IPS DF 6.9 (cell line): ENCODE measurements at regions not wholly inside any gene's neighbourhood (a gene's known extent, or its start where the extent isn't known, plus 50 kb on each side); places are given as distances from the start of the nearest gene placed in this dataset.

Experiments
- DNase-seq: peaks from one replicate; pipeline ENCODE4 v3.0.0-alpha.2; 2013; ENCODE audit warnings: low read depth, low spot score
- H3K27ac ChIP-seq: one replicate; pipeline ENCODE4 v1.5.1; 2013; ENCODE audit warnings: low read length, control low read depth
- H3K27me3 ChIP-seq: 2 replicates; pipeline ENCODE4 v1.6.1; 2013; ENCODE audit warnings: mild to moderate bottlenecking, low read length; ENCODE audit not compliant: control insufficient read depth, insufficient read depth
- H3K36me3 ChIP-seq: 2 replicates; pipeline ENCODE4 v1.6.1; 2013; ENCODE audit warnings: low read length; ENCODE audit not compliant: control insufficient read depth, insufficient read depth
- H3K4me1 ChIP-seq: 2 replicates; pipeline ENCODE4 v1.6.1; 2013; ENCODE audit warnings: low read length; ENCODE audit not compliant: control insufficient read depth, insufficient read depth
- H3K4me3 ChIP-seq: 2 replicates; pipeline ENCODE4 v1.5.1; 2013; ENCODE audit warnings: mild to moderate bottlenecking, low read length
- H3K9me3 ChIP-seq: 2 replicates; pipeline ENCODE4 v1.6.1; 2013; ENCODE audit warnings: low read length, inconsistent platforms; ENCODE audit not compliant: control insufficient read depth, insufficient read depth
- WGBS: extraction: QIAGEN DNeasy Blood & Tissue Kit; methylation state at CpG from one replicate; pipeline ENCODE4 v1.1.7; 2013; ENCODE audit warnings: mixed read lengths, missing lambda C conversion rate; ENCODE audit not compliant: insufficient read length, insufficient coverage; 5-methylcytosine and 5-hydroxymethylcytosine counted together

DNA sequence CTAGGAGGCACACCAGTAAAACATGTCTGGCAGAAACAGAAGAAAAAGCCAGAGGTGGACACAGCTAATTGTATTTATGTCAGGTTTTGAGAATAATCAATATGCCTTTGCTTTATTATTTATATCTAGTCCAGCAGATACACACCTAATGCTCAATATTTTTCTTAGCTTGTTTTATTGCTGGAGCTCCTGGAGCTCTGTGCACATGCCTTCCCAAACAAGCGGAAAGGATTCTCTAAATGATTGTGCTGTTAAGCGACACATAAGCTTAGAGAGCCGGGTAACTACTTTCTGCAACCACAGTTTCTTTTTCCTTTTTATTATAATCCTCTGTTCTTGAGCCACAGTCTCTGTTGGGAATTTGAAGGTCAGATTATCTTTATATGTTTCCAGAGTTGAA lies 177.3 kb upstream of the ST6GAL2 start:
- Histone ChIP-seq H3K4me3 (no peak overlapping the region), H3K9me3 (no peaks in the 10 kb centered on the region), H3K36me3 (no peaks in the 10 kb centered on the region), H3K4me1 (peaks cover 2% of the 10 kb centered on the region; the same call in 1 of the 2 replicates), H3K27ac (no peak overlapping the region), H3K27me3 (no peaks in the 10 kb centered on the region)
- no CpG with 5 or more reads among the region's 3 CpGs for WGBS
- no peak for DNase-seq

DNA sequence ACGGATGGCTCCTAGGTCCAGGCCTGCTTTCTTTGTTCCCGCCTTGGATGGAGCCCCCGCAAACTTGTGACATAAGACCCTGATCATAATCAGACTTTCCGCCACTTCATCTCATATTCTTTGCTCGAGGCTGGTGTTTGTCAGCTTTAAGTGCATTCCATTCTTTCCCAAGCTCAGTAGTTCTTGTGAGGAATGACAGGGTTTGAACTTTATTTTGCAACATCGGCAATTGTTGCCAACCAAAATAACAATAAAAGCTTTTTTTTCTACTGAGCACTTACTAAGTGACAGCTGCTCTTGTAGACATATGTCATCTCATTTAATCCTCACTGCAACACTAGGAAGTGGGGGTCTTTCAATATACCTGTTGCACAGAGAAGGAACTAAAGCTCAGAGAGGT lies 178.8 kb upstream of the ST6GAL2 start:
- Histone ChIP-seq H3K36me3 (no peaks in the 10 kb centered on the region), H3K27me3 (no peaks in the 10 kb centered on the region), H3K9me3 (no peaks in the 10 kb centered on the region), H3K27ac (no peak overlapping the region), H3K4me1 (peaks cover 2% of the 10 kb centered on the region; the same call in 1 of the 2 replicates), H3K4me3 (no peak overlapping the region)
- WGBS, result no CpG with 5 or more reads among the region's 6 CpGs
- DNase-seq, result no peak

DNA sequence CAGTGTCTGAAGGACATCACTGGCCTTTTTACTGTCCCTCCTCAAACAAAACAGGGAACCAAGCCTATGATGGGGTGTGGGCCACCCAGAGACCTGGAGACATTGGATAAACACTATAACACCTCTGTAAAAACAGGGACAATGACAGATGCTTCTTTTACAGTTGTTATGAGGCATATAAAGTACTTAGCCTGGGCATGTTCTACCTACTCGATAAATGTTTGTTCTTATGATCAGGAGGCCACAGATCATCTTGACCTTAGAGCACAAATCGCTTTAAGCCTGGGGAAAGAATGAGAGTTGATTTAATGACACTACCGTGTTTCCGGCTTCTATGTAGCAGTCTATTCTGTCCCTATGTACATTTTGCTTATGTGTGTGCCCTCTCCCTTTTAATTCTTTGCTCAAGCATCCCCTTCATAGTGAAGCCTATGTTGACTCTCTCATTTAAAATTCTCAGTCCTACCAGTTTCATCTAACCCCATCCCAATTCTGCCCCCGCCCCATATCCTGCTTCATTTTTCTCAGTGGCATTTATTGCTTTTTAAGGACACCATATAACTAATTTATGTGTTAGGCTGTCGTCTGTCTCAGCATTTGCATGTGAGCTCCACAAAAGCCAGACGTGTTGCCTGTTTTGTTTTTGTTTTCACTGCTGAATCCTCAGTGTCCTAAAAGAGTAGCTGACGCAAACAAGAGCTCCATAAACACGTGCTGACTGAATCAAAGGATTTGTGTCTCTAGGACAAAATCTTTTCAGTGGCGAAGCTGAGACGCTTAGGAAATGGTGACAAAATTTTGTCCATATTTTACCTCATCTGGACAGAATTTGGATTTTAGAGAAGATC lies 182.3 kb upstream of the ST6GAL2 start:
- Histone ChIP-seq H3K27me3 (no peaks in the 10 kb centered on the region), H3K4me1 (no peaks in the 10 kb centered on the region), H3K9me3 (no peaks in the 10 kb centered on the region), H3K27ac (no peak overlapping the region), H3K4me3 (no peak overlapping the region), H3K36me3 (no peaks in the 10 kb centered on the region)
- DNase-seq, result no peak
- no CpG with 5 or more reads among the region's 11 CpGs for WGBS

DNA sequence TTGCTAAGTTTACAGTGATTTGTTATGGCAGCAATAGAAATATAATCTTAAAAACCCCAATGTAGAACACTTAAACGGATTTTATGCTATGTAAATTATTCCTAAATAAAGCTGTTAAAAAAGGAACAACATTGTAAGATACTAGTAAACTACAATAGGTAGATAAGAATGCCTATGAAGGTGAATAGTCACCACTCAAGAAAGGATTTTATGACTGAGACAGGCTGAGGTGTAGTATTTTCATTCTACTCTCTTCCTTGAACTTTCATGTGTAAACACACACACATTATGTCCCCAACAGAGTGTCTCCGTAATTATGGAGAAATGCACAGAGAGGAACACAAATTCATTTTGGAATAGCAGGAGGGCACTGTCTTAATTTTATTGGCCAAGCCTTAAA lies 183.9 kb upstream of the ST6GAL2 start:
- Histone ChIP-seq H3K27ac (no peak overlapping the region), H3K36me3 (no peaks in the 10 kb centered on the region), H3K4me1 (no peaks in the 10 kb centered on the region), H3K27me3 (no peaks in the 10 kb centered on the region), H3K4me3 (no peak overlapping the region), H3K9me3 (no peaks in the 10 kb centered on the region)
- no CpG with 5 or more reads among the region's 2 CpGs for WGBS
- no peak for DNase-seq

DNA sequence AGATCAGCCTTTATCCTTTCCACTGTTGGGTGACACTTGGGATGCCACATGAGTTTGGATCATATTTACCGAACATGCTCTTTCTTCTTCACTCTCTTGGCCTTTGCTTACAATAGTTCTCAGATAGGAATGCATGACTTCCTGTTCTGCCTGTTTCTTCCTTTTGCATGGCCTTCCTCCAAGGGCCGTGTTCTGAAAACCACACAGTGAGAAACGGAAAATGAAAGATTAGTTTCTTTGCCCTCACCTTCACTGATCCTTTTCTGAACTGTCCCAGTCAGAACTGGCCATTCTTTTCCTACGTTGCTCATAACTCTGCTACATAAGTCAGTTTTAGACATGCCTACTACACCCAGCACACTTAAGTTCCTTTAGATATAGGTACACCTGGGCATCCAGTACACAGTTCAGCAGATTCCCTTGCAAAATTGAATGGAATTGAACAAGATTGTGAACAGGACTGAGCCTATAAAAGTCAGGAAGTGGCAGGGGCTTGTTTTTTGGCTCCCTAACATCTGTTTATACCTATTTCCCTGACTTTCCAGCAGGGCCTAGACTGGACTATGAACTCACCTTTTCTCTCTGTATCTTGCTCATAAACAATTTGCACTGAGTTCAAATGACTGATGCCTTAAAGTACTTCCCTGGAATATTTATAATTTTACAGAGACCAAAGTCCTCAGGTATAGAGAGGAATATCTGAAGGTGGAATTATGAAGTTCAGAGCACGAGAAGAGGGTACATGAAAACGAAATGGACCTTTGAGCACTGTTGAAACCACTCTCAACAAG lies 186.4 kb upstream of the ST6GAL2 start:
- Histone ChIP-seq H3K9me3 (no peaks in the 10 kb centered on the region), H3K4me3 (no peak overlapping the region), H3K27me3 (no peaks in the 10 kb centered on the region), H3K27ac (no peak overlapping the region), H3K4me1 (no peaks in the 10 kb centered on the region), H3K36me3 (no peaks in the 10 kb centered on the region)
- no CpG with 5 or more reads among the region's 6 CpGs for WGBS
- no peak for DNase-seq

DNA sequence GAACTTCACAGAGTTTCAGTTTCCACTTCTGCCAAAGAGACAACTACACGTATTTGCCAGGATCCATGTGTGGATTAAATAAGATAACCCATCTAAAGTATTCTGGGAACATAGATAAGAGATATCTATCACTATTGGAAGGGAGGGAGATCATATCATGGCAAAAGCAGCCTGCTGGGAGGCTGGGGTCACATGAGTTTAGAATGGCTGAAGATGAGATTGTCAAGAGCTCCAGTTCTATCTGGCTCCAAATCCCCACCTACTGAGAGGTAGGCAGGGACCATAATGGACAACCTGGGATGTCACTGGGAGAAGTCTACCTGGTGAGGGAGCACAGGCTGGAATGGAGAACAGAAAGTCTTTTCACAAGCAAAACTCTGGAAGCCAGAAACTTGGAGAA lies 192.6 kb upstream of the ST6GAL2 start:
- H3K4me1 ChIP-seq, result no peaks in the 10 kb centered on the region
- no peak overlapping the region for H3K4me3 ChIP-seq
- H3K9me3 ChIP-seq, result no peaks in the 10 kb centered on the region
- DNase-seq, result no peak
- H3K27me3 ChIP-seq, result no peaks in the 10 kb centered on the region
- no peak overlapping the region for H3K27ac ChIP-seq
- no peaks in the 10 kb centered on the region for H3K36me3 ChIP-seq
- no CpG with 5 or more reads among the region's 1 CpG for WGBS

DNA sequence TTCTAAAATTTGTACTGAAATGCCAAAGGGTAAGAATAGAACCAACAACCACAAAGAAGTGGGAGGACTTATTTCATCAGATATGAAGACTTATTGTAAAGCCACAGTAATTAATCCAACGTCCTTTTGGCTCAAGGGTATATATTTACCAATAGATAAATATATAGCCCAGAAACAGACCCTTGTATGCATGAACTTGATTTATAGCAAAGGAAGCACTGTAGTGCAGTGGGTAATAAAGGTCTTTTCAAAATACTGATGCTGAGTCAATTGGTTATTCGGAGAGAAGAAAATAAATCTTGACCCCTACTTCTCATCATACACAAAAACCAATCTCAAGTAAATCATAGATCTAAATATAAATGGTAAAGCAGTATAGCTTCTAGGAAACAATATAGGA lies 200.5 kb upstream of the ST6GAL2 start:
- Histone ChIP-seq H3K36me3 (no peaks in the 10 kb centered on the region), H3K4me1 (no peaks in the 10 kb centered on the region), H3K4me3 (no peak overlapping the region), H3K27me3 (no peaks in the 10 kb centered on the region), H3K27ac (no peak overlapping the region), H3K9me3 (no peaks in the 10 kb centered on the region)
- no CpG with 5 or more reads among the region's 2 CpGs for WGBS
- DNase-seq, result no peak

DNA sequence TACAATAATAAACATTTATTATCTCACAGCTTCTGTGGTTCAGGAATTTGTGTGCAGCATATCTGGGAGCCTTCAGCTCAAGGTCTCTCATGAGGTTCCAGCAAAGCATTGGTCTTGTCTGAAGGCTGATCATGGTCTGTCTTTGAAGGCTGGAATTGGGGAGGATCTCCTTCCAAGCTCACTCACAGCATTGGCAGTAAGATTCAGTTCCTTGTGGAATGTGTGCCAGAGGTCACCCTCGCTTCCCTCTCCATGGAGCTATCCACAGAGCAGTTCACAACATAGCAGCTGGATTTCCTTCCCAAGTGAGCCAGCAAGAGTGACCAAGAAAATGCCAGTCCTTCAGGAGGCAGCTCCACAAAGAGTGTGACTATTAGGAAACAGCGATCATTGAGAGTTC lies 202.2 kb upstream of the ST6GAL2 start:
- Histone ChIP-seq H3K4me1 (no peaks in the 10 kb centered on the region), H3K9me3 (no peaks in the 10 kb centered on the region), H3K4me3 (no peak overlapping the region), H3K27ac (no peak overlapping the region), H3K27me3 (no peaks in the 10 kb centered on the region), H3K36me3 (no peaks in the 10 kb centered on the region)
- no peak for DNase-seq
- WGBS, result no CpG with 5 or more reads among the region's 2 CpGs

DNA sequence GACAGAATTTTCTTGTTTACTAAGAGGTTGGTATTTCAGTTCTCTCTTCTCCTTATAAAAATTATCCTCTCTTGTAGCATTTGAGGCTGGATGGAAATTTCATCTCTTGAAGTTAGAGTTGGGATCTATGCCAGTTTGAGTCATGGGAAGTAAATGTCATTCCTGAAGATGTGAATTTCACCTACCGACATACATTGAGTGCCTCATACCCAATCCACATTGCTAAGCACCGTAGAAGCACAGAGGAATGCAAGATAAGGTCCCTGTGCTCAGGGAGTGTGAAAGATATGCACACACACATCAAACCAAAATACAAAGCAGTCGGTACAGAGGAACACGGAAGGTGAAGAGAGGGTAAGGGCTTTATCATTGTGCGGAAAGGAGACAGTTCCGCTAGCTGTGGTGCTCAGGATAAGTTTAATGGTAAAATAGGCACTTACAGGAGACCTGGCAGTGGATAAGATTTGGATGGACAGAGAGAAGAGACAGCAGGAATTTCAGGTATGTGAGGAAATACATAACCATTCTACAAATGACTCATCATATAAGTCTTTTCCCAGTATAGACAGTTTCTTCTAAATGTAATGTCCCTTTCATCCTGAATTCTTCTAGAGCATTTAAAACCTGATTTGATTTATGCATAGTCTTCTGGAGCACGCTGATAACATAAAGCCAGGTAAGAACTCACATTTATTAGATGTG lies 205.3 kb upstream of the ST6GAL2 start:
- Histone ChIP-seq H3K27me3 (no peaks in the 10 kb centered on the region), H3K9me3 (no peaks in the 10 kb centered on the region), H3K4me3 (no peak overlapping the region), H3K27ac (no peak overlapping the region), H3K4me1 (no peaks in the 10 kb centered on the region), H3K36me3 (no peaks in the 10 kb centered on the region)
- WGBS, result no CpG with 5 or more reads among the region's 7 CpGs
- no peak for DNase-seq

DNA sequence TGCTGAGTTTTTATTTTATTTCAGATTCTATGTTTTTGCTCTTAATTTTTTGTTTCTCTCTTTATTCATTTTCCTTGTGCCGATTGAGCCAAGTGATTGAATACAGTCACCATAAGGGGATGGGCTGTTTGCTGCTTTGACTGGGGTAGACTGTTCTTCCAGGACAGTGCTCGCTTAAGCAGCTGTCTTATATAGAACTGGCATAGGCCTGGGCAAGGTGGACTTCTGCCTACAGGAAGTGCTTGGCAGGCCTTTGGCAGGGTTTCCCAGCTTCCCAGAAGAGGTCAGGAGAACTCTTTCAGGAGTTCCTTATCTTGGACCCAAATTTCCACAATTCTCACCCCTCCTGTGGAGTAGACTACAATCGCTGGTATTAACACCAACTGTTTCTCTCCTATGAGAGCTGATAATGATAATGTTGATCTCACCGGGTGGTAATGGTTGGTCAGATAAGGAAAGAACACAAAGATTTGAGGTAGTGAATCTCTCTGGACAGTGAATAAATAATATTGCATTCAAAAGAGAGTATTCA lies 207.5 kb upstream of the ST6GAL2 start:
- Histone ChIP-seq H3K27me3 (no peaks in the 10 kb centered on the region), H3K4me1 (no peaks in the 10 kb centered on the region), H3K27ac (no peak overlapping the region), H3K36me3 (no peaks in the 10 kb centered on the region), H3K4me3 (no peak overlapping the region), H3K9me3 (no peaks in the 10 kb centered on the region)
- DNase-seq, result no peak
- WGBS, result no CpG with 5 or more reads among the region's 4 CpGs
